Endodermal cell (in vitro differentiated cells): ENCODE measurements at regions not wholly inside any gene's neighbourhood (a gene's known extent, or its start where the extent isn't known, plus 50 kb on each side); places are given as distances from the start of the nearest gene placed in this dataset.

Experiments
- DNase-seq: peaks from one replicate; pipeline ENCODE4 v3.0.0-alpha.2; 2017
- H3K27ac ChIP-seq: 2 replicates; pipeline ENCODE4 v1.5.1; 2013; ENCODE audit warnings: mild to moderate bottlenecking, low read depth, low read length, moderate library complexity
- H3K27me3 ChIP-seq: 2 replicates; pipeline ENCODE4 v1.6.1; 2013; ENCODE audit warnings: mild to moderate bottlenecking, low read length, moderate library complexity; ENCODE audit not compliant: insufficient read depth, control insufficient read depth, poor library complexity, severe bottlenecking
- H3K36me3 ChIP-seq: 2 replicates; pipeline ENCODE4 v1.7.0; 2013; ENCODE audit warnings: mild to moderate bottlenecking, low read length, moderate library complexity; ENCODE audit not compliant: control insufficient read depth, insufficient read depth
- H3K4me1 ChIP-seq: one replicate; pipeline ENCODE4 v1.7.0; 2013; ENCODE audit warnings: low read length; ENCODE audit not compliant: control insufficient read depth, insufficient read depth
- H3K4me3 ChIP-seq: 2 replicates; pipeline ENCODE4 v1.5.1; 2013; ENCODE audit warnings: mild to moderate bottlenecking, low read length, moderate library complexity
- H3K9ac ChIP-seq: 2 replicates; pipeline ENCODE4 v1.6.1; 2013; ENCODE audit warnings: mild to moderate bottlenecking, low read length, moderate library complexity; ENCODE audit not compliant: poor library complexity, severe bottlenecking; ENCODE audit errors: extremely low read depth
- H3K9me3 ChIP-seq: 2 replicates; pipeline ENCODE4 v1.6.1; 2013; ENCODE audit warnings: mild to moderate bottlenecking, low read length, moderate library complexity; ENCODE audit not compliant: control insufficient read depth
- H3K27ac Mint-ChIP-seq: 2 replicates; pipeline ENCODE4 v1.8.0; 2020; ENCODE audit warnings: mixed read lengths
- H3K27me3 Mint-ChIP-seq: 2 replicates; pipeline ENCODE4 v1.8.0; 2021; ENCODE audit warnings: mild to moderate bottlenecking, mixed read lengths; ENCODE audit not compliant: insufficient read depth
- H3K36me3 Mint-ChIP-seq: 2 replicates; pipeline ENCODE4 v1.8.0; 2020; ENCODE audit warnings: low read depth, mixed read lengths
- H3K4me1 Mint-ChIP-seq: 2 replicates; pipeline ENCODE4 v1.8.0; 2020; ENCODE audit warnings: mixed read lengths
- H3K4me3 Mint-ChIP-seq: 2 replicates; pipeline ENCODE4 v1.8.0; 2020; ENCODE audit warnings: mild to moderate bottlenecking, moderate library complexity, mixed read lengths
- H3K9me3 Mint-ChIP-seq: 2 replicates; pipeline ENCODE4 v1.8.0; 2020; ENCODE audit warnings: mild to moderate bottlenecking, mixed read lengths
- WGBS, 2 experiments: methylation state at CpG; one replicate each; pipeline versions ENCODE4 v1.1.5 to v1.1.7; 2013; ENCODE audit warnings: missing lambda C conversion rate in 2 of 2, mixed read lengths in 1 of 2; ENCODE audit not compliant: insufficient coverage in 1 of 2, insufficient read length in 1 of 2; 5-methylcytosine and 5-hydroxymethylcytosine counted together
- TF ChIP-seq, protein P1 (sequence below): fragments of 200-600 bp; sonication (generic); conservative IDR thresholded peaks from 2 replicates; pipeline ENCODE4 v1.5.0; 2021; ENCODE audit warnings: antibody characterized with exemption, mild to moderate bottlenecking

DNA sequence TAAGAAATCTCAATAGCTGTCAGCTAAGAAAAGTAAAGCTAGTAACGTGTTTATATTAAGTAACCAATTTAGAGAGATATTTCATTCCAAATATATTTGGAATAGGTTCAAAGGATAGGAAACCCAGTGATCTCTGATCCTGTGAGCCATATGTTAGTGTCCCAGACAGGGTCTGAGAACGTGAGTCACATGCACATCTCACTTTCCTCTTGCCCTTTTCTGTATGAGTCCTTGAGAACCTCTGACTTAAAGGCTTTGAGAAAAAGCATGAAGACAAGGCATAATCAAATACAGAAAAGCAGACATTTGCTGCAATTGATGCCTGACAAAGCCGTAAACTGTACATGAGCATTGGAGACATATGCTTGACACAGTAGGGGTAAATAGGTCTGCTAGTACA, 655.1 kb upstream of the ADGRL3 start:
- Mint-ChIP-seq H3K4me3 (no peak overlapping the region), H3K27ac (no peak overlapping the region), H3K27me3 (no peaks in the 10 kb centered on the region), H3K4me1 (no peaks in the 10 kb centered on the region), H3K36me3 (peaks cover 2% of the 10 kb centered on the region), H3K9me3 (peaks cover 17% of the 10 kb centered on the region)
- H3K36me3 ChIP-seq, result no peaks in the 10 kb centered on the region
- H3K27me3 ChIP-seq, result no peaks in the 10 kb centered on the region
- peaks cover 16% of the 10 kb centered on the region for H3K9me3 ChIP-seq
- H3K4me3 ChIP-seq, result no peak overlapping the region
- TF ChIP-seq, protein P1, sequence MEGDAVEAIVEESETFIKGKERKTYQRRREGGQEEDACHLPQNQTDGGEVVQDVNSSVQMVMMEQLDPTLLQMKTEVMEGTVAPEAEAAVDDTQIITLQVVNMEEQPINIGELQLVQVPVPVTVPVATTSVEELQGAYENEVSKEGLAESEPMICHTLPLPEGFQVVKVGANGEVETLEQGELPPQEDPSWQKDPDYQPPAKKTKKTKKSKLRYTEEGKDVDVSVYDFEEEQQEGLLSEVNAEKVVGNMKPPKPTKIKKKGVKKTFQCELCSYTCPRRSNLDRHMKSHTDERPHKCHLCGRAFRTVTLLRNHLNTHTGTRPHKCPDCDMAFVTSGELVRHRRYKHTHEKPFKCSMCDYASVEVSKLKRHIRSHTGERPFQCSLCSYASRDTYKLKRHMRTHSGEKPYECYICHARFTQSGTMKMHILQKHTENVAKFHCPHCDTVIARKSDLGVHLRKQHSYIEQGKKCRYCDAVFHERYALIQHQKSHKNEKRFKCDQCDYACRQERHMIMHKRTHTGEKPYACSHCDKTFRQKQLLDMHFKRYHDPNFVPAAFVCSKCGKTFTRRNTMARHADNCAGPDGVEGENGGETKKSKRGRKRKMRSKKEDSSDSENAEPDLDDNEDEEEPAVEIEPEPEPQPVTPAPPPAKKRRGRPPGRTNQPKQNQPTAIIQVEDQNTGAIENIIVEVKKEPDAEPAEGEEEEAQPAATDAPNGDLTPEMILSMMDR, result no peak
- no peak overlapping the region for H3K27ac ChIP-seq
- no peaks in the 10 kb centered on the region for H3K4me1 ChIP-seq
- no peak for DNase-seq
- WGBS, 2 experiments, result 82 to 94% methylated on average over 2 to 3 of the region's 3 CpGs
- H3K9ac ChIP-seq, result no peak overlapping the region

DNA sequence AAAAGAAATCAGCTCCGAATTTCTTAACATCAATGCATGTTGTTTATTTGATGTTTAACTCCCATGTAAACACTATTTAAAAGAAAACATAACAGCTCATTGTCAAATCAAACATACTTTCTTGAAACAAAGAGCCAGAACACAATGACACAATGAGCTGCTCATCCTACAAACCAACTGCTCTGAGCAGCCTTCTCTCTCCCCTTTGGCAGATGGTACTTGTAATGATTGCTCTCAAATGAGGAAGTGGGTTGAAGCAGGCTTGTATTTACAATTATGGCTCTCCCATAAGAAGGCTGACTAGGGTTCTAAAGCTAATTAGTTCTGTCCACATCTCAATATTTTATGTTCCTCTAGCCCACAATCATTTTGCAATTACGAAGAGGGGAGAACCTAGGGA, 637.8 kb upstream of the ADGRL3 start:
- Mint-ChIP-seq H3K4me1 (peaks cover 14% of the 10 kb centered on the region), H3K27me3 (no peaks in the 10 kb centered on the region), H3K4me3 (no peak overlapping the region), H3K36me3 (no peaks in the 10 kb centered on the region), H3K9me3 (no peaks in the 10 kb centered on the region), H3K27ac (no peak overlapping the region)
- Histone ChIP-seq H3K27ac (no peak overlapping the region), H3K9ac (no peak overlapping the region), H3K27me3 (no peaks in the 10 kb centered on the region), H3K9me3 (peaks cover 4% of the 10 kb centered on the region), H3K4me3 (peak overlapping the region; percentile 14), H3K4me1 (peaks cover 6% of the 10 kb centered on the region), H3K36me3 (no peaks in the 10 kb centered on the region)
- no CpG with 5 or more reads among the region's 2 CpGs for WGBS, 2 experiments
- TF ChIP-seq, protein P1, result no peak
- DNase-seq, result no peak

DNA sequence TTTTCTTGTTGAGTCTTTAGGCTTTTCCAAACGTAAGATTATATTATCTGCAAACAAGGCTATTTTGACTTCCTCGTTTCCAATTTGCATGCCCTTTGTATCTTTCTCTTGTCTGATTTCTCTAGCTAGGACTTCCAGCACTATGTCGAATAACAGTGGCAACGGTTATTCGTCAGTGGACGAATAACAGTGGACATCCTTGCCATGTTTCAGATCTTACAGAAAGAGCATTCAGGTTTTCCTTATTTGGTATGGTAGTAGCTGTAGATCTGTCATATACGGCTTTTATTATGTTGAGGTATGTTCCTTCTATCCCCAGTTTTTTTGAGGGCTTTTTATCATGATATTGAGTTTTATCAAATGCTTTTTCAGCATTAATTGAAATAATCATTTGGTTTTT, 634.6 kb upstream of the ADGRL3 start:
- peaks cover 14% of the 10 kb centered on the region for H3K4me1 Mint-ChIP-seq

More for the DNA sequence above, 634.6 kb upstream of the ADGRL3 start:
- no peak for DNase-seq
- WGBS, 2 experiments, result 95 to 96% methylated on average over 6 to 7 of the region's 7 CpGs
- no peak overlapping the region for H3K27ac Mint-ChIP-seq
- Histone ChIP-seq H3K4me3 (no peak overlapping the region), H3K9ac (no peak overlapping the region), H3K27ac (no peak overlapping the region), H3K36me3 (no peaks in the 10 kb centered on the region), H3K27me3 (no peaks in the 10 kb centered on the region), H3K4me1 (peaks cover 6% of the 10 kb centered on the region), H3K9me3 (peaks cover 17% of the 10 kb centered on the region)
- TF ChIP-seq, protein P1, result no peak
- H3K4me3 Mint-ChIP-seq, result no peak overlapping the region
- H3K9me3 Mint-ChIP-seq, result peaks cover 3% of the 10 kb centered on the region
- H3K27me3 Mint-ChIP-seq, result peaks cover 3% of the 10 kb centered on the region
- H3K36me3 Mint-ChIP-seq, result no peaks in the 10 kb centered on the region
